ENCODE measurements at regions not wholly inside any gene's neighbourhood (a gene's known extent, or its start where the extent isn't known, plus 50 kb on each side); places are given as distances from the start of the nearest gene placed in this dataset.

GRCh38 chr2:125839945-125840344 lies 816.0 kb upstream of the GYPC start:
- Mint-ChIP-seq H3K27me3 (ENCODE audit: low read depth) (peaks cover 3% of the 10 kb centered on the region), H3K4me1 (no peaks in the 10 kb centered on the region), H3K4me3 (no peak overlapping the region), H3K27ac (no peak overlapping the region), H3K9me3 (no peaks in the 10 kb centered on the region), H3K36me3 (ENCODE audit: low read depth) (no peaks in the 10 kb centered on the region)
- no peak for TF ChIP-seq CTCF (IDR thresholded peaks at IDR 0.05; ENCODE audit: unreplicated experiment in 3 of 3)

GRCh38 chr2:125842041-125842440 lies 813.9 kb upstream of the GYPC start:
- peaks cover under 1% of the 10 kb centered on the region for H3K27me3 Mint-ChIP-seq (ENCODE audit: low read depth)
- no peak overlapping the region for H3K4me3 Mint-ChIP-seq
- H3K36me3 Mint-ChIP-seq (ENCODE audit: low read depth): no peaks in the 10 kb centered on the region
- H3K27ac Mint-ChIP-seq: no peak overlapping the region
- no peak for TF ChIP-seq CTCF (IDR thresholded peaks at IDR 0.05; ENCODE audit: unreplicated experiment in 3 of 3)
- H3K9me3 Mint-ChIP-seq: peaks cover 7% of the 10 kb centered on the region
- no peaks in the 10 kb centered on the region for H3K4me1 Mint-ChIP-seq

- Mint-ChIP-seq H3K36me3 (ENCODE audit: low read depth) (no peaks in the 10 kb centered on the region), H3K27me3 (ENCODE audit: low read depth) (no peaks in the 10 kb centered on the region), H3K9me3 (peaks cover 15% of the 10 kb centered on the region), H3K4me3 (no peak overlapping the region), H3K4me1 (no peaks in the 10 kb centered on the region), H3K27ac (no peak overlapping the region)
- TF ChIP-seq CTCF (IDR thresholded peaks at IDR 0.05; ENCODE audit: unreplicated experiment in 3 of 3): no peak
These were observed 805.4 kb upstream of the GYPC start for GRCh38 chr2:125850541-125850940.

GRCh38 chr2:125852364-125852763 lies 803.6 kb upstream of the GYPC start:
- no peaks in the 10 kb centered on the region for H3K27me3 Mint-ChIP-seq (ENCODE audit: low read depth)
- no peak overlapping the region for H3K27ac Mint-ChIP-seq
- no peak for TF ChIP-seq CTCF (IDR thresholded peaks at IDR 0.05; ENCODE audit: unreplicated experiment in 3 of 3)
- no peaks in the 10 kb centered on the region for H3K36me3 Mint-ChIP-seq (ENCODE audit: low read depth)
- H3K4me3 Mint-ChIP-seq: no peak overlapping the region
- H3K9me3 Mint-ChIP-seq: peaks cover 6% of the 10 kb centered on the region
- H3K4me1 Mint-ChIP-seq: no peaks in the 10 kb centered on the region

- Mint-ChIP-seq H3K4me3 (no peak overlapping the region), H3K9me3 (peaks cover 2% of the 10 kb centered on the region), H3K4me1 (no peaks in the 10 kb centered on the region), H3K27ac (no peak overlapping the region), H3K36me3 (ENCODE audit: low read depth) (no peaks in the 10 kb centered on the region), H3K27me3 (ENCODE audit: low read depth) (no peaks in the 10 kb centered on the region)
- no peak for TF ChIP-seq CTCF (IDR thresholded peaks at IDR 0.05; ENCODE audit: unreplicated experiment in 3 of 3)
These were observed 802.3 kb upstream of the GYPC start for GRCh38 chr2:125853626-125854025.

- Mint-ChIP-seq H3K9me3 (no peaks in the 10 kb centered on the region), H3K27ac (no peak overlapping the region), H3K4me3 (no peak overlapping the region), H3K36me3 (ENCODE audit: low read depth) (no peaks in the 10 kb centered on the region), H3K27me3 (ENCODE audit: low read depth) (no peaks in the 10 kb centered on the region), H3K4me1 (no peaks in the 10 kb centered on the region)
- TF ChIP-seq CTCF (IDR thresholded peaks at IDR 0.05; ENCODE audit: unreplicated experiment in 3 of 3): no peak
These were observed 800.8 kb upstream of the GYPC start for GRCh38 chr2:125855204-125855603.
